IMR-90 (cell line): ENCODE measurements at regions not wholly inside any gene's neighbourhood (a gene's known extent, or its start where the extent isn't known, plus 50 kb on each side); places are given as distances from the start of the nearest gene placed in this dataset.

Source experiments
- ATAC-seq: fragments of 200-7000 bp; cut with Tn5 transposase; 2 replicates; pipeline ENCODE4 v1.9.1; 2020; ENCODE audit warnings: low read depth, mild to moderate bottlenecking, moderate library complexity
- BruUV-seq: library from RNA; stranded (reverse); fragments of 400-500 nt; replicated peaks from 2 replicates; lab custom pipeline; 2021; lab: Mats Ljungman, UMichigan
- CTCF ChIA-PET: fragments of 300-600 bp; formaldehyde crosslinking; extraction: SDS; loops from one replicate; lab custom pipeline; 2021; ENCODE audit warnings: antibody characterized with exemption; lab: Yijun Ruan, JAX
- POLR2A ChIA-PET: fragments of 300-600 bp; sonication (Branson Sonifier 250); formaldehyde crosslinking; loops from one replicate; lab custom pipeline; 2022; ENCODE audit warnings: antibody characterized with exemption; ENCODE audit not compliant: unreplicated experiment; lab: Charles Lee
- DNase-seq: peaks from one replicate; pipeline ENCODE4 v3.0.0; 2013
- H2AFZ ChIP-seq: replicated peaks from 2 replicates; pipeline ENCODE3; 2013; ENCODE audit warnings: low read length, mild to moderate bottlenecking; ENCODE audit not compliant: poor library complexity
- H2AK5ac ChIP-seq: 2 replicates; pipeline ENCODE4 v1.6.1; 2013; ENCODE audit warnings: low read depth, low read length, inconsistent platforms
- H2AK9ac ChIP-seq: replicated peaks from 2 replicates; pipeline ENCODE3; 2013; ENCODE audit warnings: mild to moderate bottlenecking, low read depth, low read length, moderate library complexity; ENCODE audit not compliant: poor library complexity
- H2BK120ac ChIP-seq: 2 replicates; pipeline ENCODE4 v1.6.1; 2013; ENCODE audit warnings: low read depth, low read length, inconsistent platforms
- H2BK15ac ChIP-seq: 3 replicates; pipeline ENCODE4 v1.6.1; 2013; ENCODE audit warnings: low read depth, low read length, inconsistent platforms
- H2BK20ac ChIP-seq: 2 replicates; pipeline ENCODE4 v1.6.1; 2013; ENCODE audit warnings: low read depth, mild to moderate bottlenecking, inconsistent platforms, low read length, moderate library complexity
- H2BK5ac ChIP-seq: 2 replicates; pipeline ENCODE4 v1.6.1; 2013; ENCODE audit warnings: mild to moderate bottlenecking, low read depth, low read length, inconsistent platforms; ENCODE audit not compliant: poor library complexity, severe bottlenecking
- H3K14ac ChIP-seq: replicated peaks from 2 replicates; pipeline ENCODE4 v1.6.1; 2013; ENCODE audit warnings: low read depth, low read length, inconsistent platforms
- H3K18ac ChIP-seq: 2 replicates; pipeline ENCODE4 v1.6.1; 2013; ENCODE audit warnings: low read depth, low read length, control low read depth
- H3K23ac ChIP-seq: 2 replicates; pipeline ENCODE4 v1.6.1; 2013; ENCODE audit warnings: low read depth, low read length, inconsistent platforms
- H3K27ac ChIP-seq: 2 replicates; pipeline ENCODE4 v1.5.1; 2013; ENCODE audit warnings: mild to moderate bottlenecking, control low read depth, low read length; ENCODE audit not compliant: insufficient read depth
- H3K27me3 ChIP-seq: 2 replicates; pipeline ENCODE4 v1.6.1; 2013; ENCODE audit warnings: low read length; ENCODE audit not compliant: control insufficient read depth, insufficient read depth
- H3K36me3 ChIP-seq: 2 replicates; pipeline ENCODE4 v1.6.1; 2013; ENCODE audit warnings: low read length, mixed read lengths; ENCODE audit not compliant: control insufficient read depth, insufficient read depth
- H3K4ac ChIP-seq: 2 replicates; pipeline ENCODE4 v1.6.1; 2013; ENCODE audit warnings: low read depth, low read length, inconsistent platforms
- H3K4me1 ChIP-seq: 2 replicates; pipeline ENCODE4 v1.6.1; 2013; ENCODE audit warnings: low read length, mixed read lengths; ENCODE audit not compliant: control insufficient read depth, insufficient read depth
- H3K4me2 ChIP-seq: 2 replicates; pipeline ENCODE4 v1.6.1; 2013; ENCODE audit warnings: low read depth, mild to moderate bottlenecking, control low read depth, low read length, moderate library complexity
- H3K4me3 ChIP-seq: 2 replicates; pipeline ENCODE4 v1.5.1; 2013; ENCODE audit warnings: low read depth, mild to moderate bottlenecking, control low read depth, low read length, moderate library complexity; ENCODE audit not compliant: insufficient read depth
- H3K56ac ChIP-seq: 2 replicates; pipeline ENCODE4 v1.6.1; 2013; ENCODE audit warnings: low read length, inconsistent platforms; ENCODE audit not compliant: insufficient read depth; ENCODE audit errors: extremely low read depth
- H3K79me1 ChIP-seq, 2 experiments: 2 replicates each; pipeline ENCODE4 v1.6.1; 2013; ENCODE audit warnings: low read length in 2 of 2, inconsistent platforms in 1 of 2, low read depth in 1 of 2
- H3K9ac ChIP-seq: 2 replicates; pipeline ENCODE4 v1.6.1; 2013; ENCODE audit warnings: low read depth, low read length, control low read depth
- H3K9me1 ChIP-seq: 2 replicates; pipeline ENCODE4 v1.6.1; 2013; ENCODE audit warnings: low read length, inconsistent platforms; ENCODE audit not compliant: insufficient read depth
- H3K9me3 ChIP-seq: 2 replicates; pipeline ENCODE4 v1.6.1; 2013; ENCODE audit warnings: low read length; ENCODE audit not compliant: control insufficient read depth, insufficient read depth
- H4K20me1 ChIP-seq: 2 replicates; pipeline ENCODE4 v1.6.1; 2013; ENCODE audit warnings: low read length, inconsistent platforms; ENCODE audit not compliant: insufficient read depth
- H4K5ac ChIP-seq: 2 replicates; pipeline ENCODE4 v1.6.1; 2013; ENCODE audit warnings: mild to moderate bottlenecking, low read depth, low read length, control low read depth
- H4K8ac ChIP-seq, 2 experiments: 2 replicates each; pipeline ENCODE4 v1.6.1; 2013; ENCODE audit warnings: low read depth in 2 of 2, low read length in 2 of 2, control low read depth in 1 of 2, inconsistent platforms in 1 of 2
- H4K91ac ChIP-seq: 2 replicates; pipeline ENCODE4 v1.6.1; 2013; ENCODE audit warnings: low read depth, low read length, inconsistent platforms; ENCODE audit not compliant: insufficient read depth
- BHLHE40 ChIP-seq: fragments of 150-350 bp; IDR thresholded peaks from 2 replicates; pipeline ENCODE4 v1.6.1; 2016; ENCODE audit warnings: mild to moderate bottlenecking, low read depth, low read length
- CEBPB ChIP-seq: IDR thresholded peaks from 2 replicates; pipeline ENCODE4 v1.6.1; 2012; ENCODE audit warnings: low read depth, low read length, improper control_type of control experiment
- CHD1 ChIP-seq: IDR thresholded peaks from 2 replicates; pipeline ENCODE4 v1.6.1; 2012; ENCODE audit warnings: low read depth, low read length, improper control_type of control experiment
- ELK1 ChIP-seq: fragments of 150-350 bp; IDR thresholded peaks from 2 replicates; pipeline ENCODE4 v1.6.1; 2016; ENCODE audit warnings: low read depth, mild to moderate bottlenecking, low read length, moderate library complexity, borderline replicate concordance
- FOS ChIP-seq: fragments of 150-350 bp; IDR thresholded peaks from 2 replicates; pipeline ENCODE4 v1.6.1; 2016; ENCODE audit warnings: low read depth, low read length
- MAFK ChIP-seq: IDR thresholded peaks from 2 replicates; pipeline ENCODE4 v1.6.1; 2012; ENCODE audit warnings: low read depth, low read length, improper control_type of control experiment
- MAZ ChIP-seq: IDR thresholded peaks from 2 replicates; pipeline ENCODE4 v1.6.1; 2012; ENCODE audit warnings: low read depth, mild to moderate bottlenecking, low read length, improper control_type of control experiment, moderate library complexity, borderline replicate concordance
- MXI1 ChIP-seq: IDR thresholded peaks from 2 replicates; pipeline ENCODE4 v1.6.1; 2012; ENCODE audit warnings: low read depth, mild to moderate bottlenecking, low read length, moderate library complexity, borderline replicate concordance
- NFE2L2 ChIP-seq: fragments of 150-350 bp; IDR thresholded peaks from 2 replicates; pipeline ENCODE4 v1.6.1; 2016; ENCODE audit warnings: low read depth, mild to moderate bottlenecking, low read length
- POLR2A ChIP-seq: IDR thresholded peaks from 2 replicates; pipeline ENCODE4 v1.6.1; 2012; ENCODE audit warnings: mild to moderate bottlenecking, low read depth, low read length
- RCOR1 ChIP-seq: IDR thresholded peaks from 2 replicates; pipeline ENCODE4 v1.6.1; 2012; ENCODE audit warnings: mild to moderate bottlenecking, low read length, improper control_type of control experiment; ENCODE audit not compliant: insufficient replicate concordance
- RFX5 ChIP-seq: IDR thresholded peaks from 2 replicates; pipeline ENCODE4 v1.8.0; 2012; ENCODE audit warnings: low read depth, mild to moderate bottlenecking, low read length, moderate library complexity
- SMC3 ChIP-seq: fragments of 150-350 bp; IDR thresholded peaks from 2 replicates; pipeline ENCODE4 v1.6.1; 2016; ENCODE audit warnings: low read depth, mild to moderate bottlenecking, antibody characterized with exemption, low read length, moderate library complexity
- USF2 ChIP-seq: fragments of 150-350 bp; IDR thresholded peaks from 2 replicates; pipeline ENCODE4 v1.6.1; 2017; ENCODE audit warnings: mild to moderate bottlenecking, antibody characterized with exemption, low read length, low read depth
- WGBS, 2 experiments: methylation state at CpG; one replicate each; pipeline versions ENCODE4 v1.1.5 to v1.1.7; 2013; ENCODE audit warnings: missing lambda C conversion rate in 2 of 2; ENCODE audit not compliant: insufficient read length in 1 of 2; ENCODE audit errors: extremely low coverage in 2 of 2; 5-methylcytosine and 5-hydroxymethylcytosine counted together
- dilution Hi-C: fragments of 300-500 bp; cut with HindIII; formaldehyde crosslinking; loops from one replicate; pipeline ENCODE4 v1.14.3; 2018; ENCODE audit warnings: low sequenced_read_pairs; ENCODE audit not compliant: unreplicated experiment
- in situ Hi-C: fragments of 300-500 bp; cut with MboI; formaldehyde crosslinking; loops from 3 replicates; pipeline ENCODE4 v1.14.3; 2019; ENCODE audit warnings: low sequenced_read_pairs, inconsistent platforms, mixed read lengths
- intact Hi-C: fragments of 100-400 bp; cut with micrococcal nuclease; formaldehyde crosslinking; loops from 2 replicates; pipeline ENCODE4 v1.10.0; 2022

GRCh38 chr1:87981386-87981785, 652.7 kb downstream of the LMO4 start:
- Histone ChIP-seq H2AK9ac (no peak overlapping the region), H2BK5ac (no peak overlapping the region), H2BK20ac (no peak overlapping the region), H3K4me2 (no peak overlapping the region), H3K9me3 (no peaks in the 10 kb centered on the region), H3K56ac (no peak overlapping the region), H3K4ac (no peak overlapping the region), H3K27me3 (no peaks in the 10 kb centered on the region), H2BK15ac (no peak overlapping the region), H4K91ac (no peak overlapping the region), H4K5ac (no peak overlapping the region), H3K4me3 (no peak overlapping the region), H3K79me1 (no peaks in the 10 kb centered on the region), H2AFZ (no peak overlapping the region), H3K23ac (no peak overlapping the region), H3K27ac (no peak overlapping the region), H2AK5ac (no peak overlapping the region), H3K36me3 (no peaks in the 10 kb centered on the region), H3K18ac (no peak overlapping the region), H3K4me1 (no peaks in the 10 kb centered on the region), H4K8ac (no peak overlapping the region), H2BK120ac (no peak overlapping the region), H3K9me1 (no peaks in the 10 kb centered on the region), H4K20me1 (no peaks in the 10 kb centered on the region), H3K9ac (no peak overlapping the region), H3K14ac (no peak overlapping the region)
- CTCF ChIA-PET = interaction anchor here (0.6 kb wide), 1 partner anchor 8 kb away, joined by 3 read pairs; no protein-coding TSS in a partner anchor
- intact Hi-C loops = no loop called here
- DNase-seq (no peak), ATAC-seq (no peak)
- TF ChIP-seq MAZ (no peak), MXI1 (no peak), USF2 (no peak), BHLHE40 (no peak), RCOR1 (no peak), POLR2A (no peak), SMC3 (no peak), MAFK (no peak), NFE2L2 (no peak), ELK1 (no peak), CEBPB (no peak), CHD1 (no peak), FOS (no peak), RFX5 (no peak)
- dilution Hi-C loops = no loop called here
- POLR2A ChIA-PET = no interaction called here
- BruUV-seq = no TSS peak
- in situ Hi-C loops = no loop called here
- no CpG with 5 or more reads among the region's 2 CpGs for WGBS, 2 experiments
